Astrocyte (in vitro differentiated cells and primary cell): ENCODE measurements at regions not wholly inside any gene's neighbourhood (a gene's known extent, or its start where the extent isn't known, plus 50 kb on each side); places are given as distances from the start of the nearest gene placed in this dataset.

Experiments
- CTCF ChIP-seq: IDR thresholded peaks from 2 replicates; pipeline ENCODE4 v1.5.1; 2011; ENCODE audit warnings: low read depth, mild to moderate bottlenecking, inconsistent platforms, low read length, moderate library complexity; ENCODE audit not compliant: insufficient read depth
- EZH2 ChIP-seq: IDR thresholded peaks from 2 replicates; pipeline ENCODE4 v1.6.1; 2012; ENCODE audit warnings: mild to moderate bottlenecking, low read length, inconsistent platforms; ENCODE audit not compliant: insufficient read depth

GRCh38 chr21:39119891-39120290 is 63.4 kb downstream of the PSMG1 start:
- TF ChIP-seq CTCF, result no peak
- TF ChIP-seq EZH2, result no peak
